ENCODE measurements at regions not wholly inside any gene's neighbourhood (a gene's known extent, or its start where the extent isn't known, plus 50 kb on each side); places are given as distances from the start of the nearest gene placed in this dataset.
"Not testable (repeated sequence)": the region's sequence is repeated elsewhere in the genome, so short reads cannot be mapped to it uniquely, and the experiment has no call there.

DNA sequence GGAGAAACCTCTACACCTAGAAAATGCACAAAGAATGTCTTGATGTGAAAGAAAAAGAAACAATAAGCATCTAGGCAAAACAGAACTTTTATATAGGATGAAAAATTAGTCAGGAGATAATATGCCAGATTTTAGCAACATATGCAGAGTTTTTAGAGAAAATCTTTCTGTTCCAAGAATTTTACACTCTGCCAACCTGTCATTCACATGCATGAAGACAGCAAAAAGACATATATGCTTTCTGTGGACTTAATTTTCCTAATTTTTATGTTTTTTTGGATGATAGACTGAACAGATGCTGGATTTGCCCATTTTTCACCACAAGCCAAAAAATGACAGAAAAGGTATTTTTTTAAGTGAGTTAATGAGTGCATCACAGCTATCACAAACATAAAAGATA lies 637.3 kb downstream of the TRIB2 start:
- DNase-seq = no peak
- Histone ChIP-seq H3K9me2 (replicated peaks; ENCODE audit: insufficient read depth, low read length) (no peaks in the 10 kb centered on the region), H3K4me2 (ENCODE audit: low read depth, low read length, poor library complexity, severe bottlenecking) (no peak overlapping the region), H4K20me1 (ENCODE audit: insufficient read depth, low read depth, low read length) (no peaks in the 10 kb centered on the region), H2AFZ (ENCODE audit: low read length) (no peak overlapping the region), H3K79me2 (ENCODE audit: low read length) (no peaks in the 10 kb centered on the region), H3K4me1 (ENCODE audit: low read length) (no peaks in the 10 kb centered on the region), H3K36me3 (ENCODE audit: insufficient read depth, low read length) (no peaks in the 10 kb centered on the region), H3K27ac (ENCODE audit: low read length) (no peak overlapping the region), H3K4me3 (ENCODE audit: low read length) (no peak overlapping the region), H3K9me3 (ENCODE audit: low read length) (no peaks in the 10 kb centered on the region; the same call in 1 of the 2 replicates), H3K9ac (ENCODE audit: low read length) (no peak overlapping the region), H3K27me3 (ENCODE audit: low read length) (no peaks in the 10 kb centered on the region)

DNA sequence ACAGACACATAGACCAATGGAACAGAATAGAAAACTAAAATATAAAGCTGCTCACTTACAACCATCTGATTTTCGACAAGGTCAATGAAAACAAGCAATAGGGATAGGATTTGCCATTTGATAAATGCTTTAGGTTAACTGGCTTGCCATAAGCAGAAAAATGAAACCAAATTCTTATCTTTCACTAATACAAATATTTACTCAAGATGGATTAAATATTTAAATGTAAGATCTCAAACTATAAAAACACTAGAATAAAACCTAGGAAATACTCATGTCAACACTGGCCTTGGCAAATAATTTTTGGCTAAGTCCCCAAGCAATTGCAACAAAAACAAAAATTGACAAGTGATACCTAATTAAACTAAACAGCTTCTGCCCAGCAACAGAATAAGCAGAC lies 665.2 kb downstream of the TRIB2 start:
- H3K4me2 ChIP-seq (ENCODE audit: low read depth, low read length, poor library complexity, severe bottlenecking); H3K9ac ChIP-seq (ENCODE audit: low read length); H3K36me3 ChIP-seq (ENCODE audit: insufficient read depth, low read length); H4K20me1 ChIP-seq (ENCODE audit: insufficient read depth, low read depth, low read length); DNase-seq; H3K79me2 ChIP-seq (ENCODE audit: low read length); H3K4me1 ChIP-seq (ENCODE audit: low read length); H3K9me2 ChIP-seq (replicated peaks; ENCODE audit: insufficient read depth, low read length); H3K4me3 ChIP-seq (ENCODE audit: low read length); H2AFZ ChIP-seq (ENCODE audit: low read length); H3K9me3 ChIP-seq (ENCODE audit: low read length); H3K27ac ChIP-seq (ENCODE audit: low read length); H3K27me3 ChIP-seq (ENCODE audit: low read length): not testable (repeated sequence)

DNA sequence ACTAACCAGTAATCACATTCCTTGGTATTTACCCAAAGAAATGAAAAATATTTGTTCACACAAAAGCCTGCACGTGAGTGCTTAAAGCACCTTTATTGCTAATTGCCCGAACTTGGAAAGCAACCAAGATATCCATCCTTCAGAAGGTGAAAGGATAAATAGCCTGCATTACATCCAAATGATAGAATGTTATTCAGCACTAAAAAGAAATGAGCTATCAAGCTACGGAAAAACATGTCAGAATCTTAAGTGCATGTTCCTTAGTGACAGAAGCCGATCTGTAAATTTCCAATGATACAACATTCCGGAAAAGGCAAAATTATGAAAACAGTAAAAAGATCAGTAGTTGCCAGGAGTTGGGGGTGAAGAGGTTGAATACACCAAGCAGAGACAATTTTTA lies 672.4 kb downstream of the TRIB2 start:
- not testable (repeated sequence) for H3K27me3 ChIP-seq (ENCODE audit: low read length); H3K36me3 ChIP-seq (ENCODE audit: insufficient read depth, low read length); H3K4me3 ChIP-seq (ENCODE audit: low read length); H3K4me1 ChIP-seq (ENCODE audit: low read length); H2AFZ ChIP-seq (ENCODE audit: low read length); DNase-seq; H3K4me2 ChIP-seq (ENCODE audit: low read depth, low read length, poor library complexity, severe bottlenecking); H3K9ac ChIP-seq (ENCODE audit: low read length); H3K27ac ChIP-seq (ENCODE audit: low read length); H3K79me2 ChIP-seq (ENCODE audit: low read length); H3K9me3 ChIP-seq (ENCODE audit: low read length); H3K9me2 ChIP-seq (replicated peaks; ENCODE audit: insufficient read depth, low read length); H4K20me1 ChIP-seq (ENCODE audit: insufficient read depth, low read depth, low read length)

DNA sequence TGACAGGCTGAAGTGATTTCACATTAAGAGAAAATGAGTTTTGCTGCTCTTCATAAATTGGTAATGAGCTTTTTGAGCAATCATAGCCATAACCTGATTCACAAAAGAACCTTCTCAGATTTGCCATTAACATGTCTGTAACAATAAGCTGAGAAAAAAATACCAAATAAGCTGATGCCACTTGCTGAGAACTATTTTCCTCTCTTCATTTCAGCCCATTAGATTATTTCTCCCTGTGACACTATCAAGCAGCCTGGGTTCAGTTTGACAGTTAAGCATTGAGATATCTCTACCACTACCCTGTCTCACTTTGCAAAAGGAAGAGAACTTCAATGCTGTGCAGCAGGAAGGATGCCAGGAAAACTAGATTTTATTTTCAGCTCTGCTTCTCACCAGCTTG lies 673.9 kb downstream of the TRIB2 start:
- no peak overlapping the region for H2AFZ ChIP-seq (ENCODE audit: low read length)
- no peaks in the 10 kb centered on the region for H3K79me2 ChIP-seq (ENCODE audit: low read length)
- H3K36me3 ChIP-seq (ENCODE audit: insufficient read depth, low read length) = no peaks in the 10 kb centered on the region
- H3K9me2 ChIP-seq (replicated peaks; ENCODE audit: insufficient read depth, low read length) = no peaks in the 10 kb centered on the region
- no peak overlapping the region for H3K4me3 ChIP-seq (ENCODE audit: low read length)
- no peaks in the 10 kb centered on the region for H3K9me3 ChIP-seq (ENCODE audit: low read length)
- H3K4me2 ChIP-seq (ENCODE audit: low read depth, low read length, poor library complexity, severe bottlenecking) = no peak overlapping the region
- no peaks in the 10 kb centered on the region for H3K4me1 ChIP-seq (ENCODE audit: low read length)
- H4K20me1 ChIP-seq (ENCODE audit: insufficient read depth, low read depth, low read length) = no peaks in the 10 kb centered on the region
- H3K27me3 ChIP-seq (ENCODE audit: low read length) = no peaks in the 10 kb centered on the region
- no peak overlapping the region for H3K27ac ChIP-seq (ENCODE audit: low read length)
- H3K9ac ChIP-seq (ENCODE audit: low read length) = no peak overlapping the region
- no peak for DNase-seq

DNA sequence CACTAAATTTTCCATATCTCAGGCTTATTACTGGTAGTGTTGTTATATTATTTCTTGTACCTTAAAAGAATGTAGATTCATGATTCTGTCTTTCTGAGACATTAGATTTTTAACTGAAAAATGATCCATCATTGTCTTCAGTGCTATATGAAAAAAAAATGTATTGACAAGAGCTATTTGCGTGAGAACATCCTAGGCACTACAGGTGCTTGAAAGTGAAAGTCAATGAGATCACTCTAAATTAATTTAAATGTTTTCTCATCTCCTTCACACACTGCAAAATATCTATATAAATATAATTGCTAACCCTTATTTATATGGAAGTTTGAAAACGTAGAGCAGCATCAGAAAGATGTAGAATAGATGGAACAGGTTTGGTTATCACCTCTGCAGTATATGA lies 684.6 kb downstream of the TRIB2 start:
- Histone ChIP-seq H3K27me3 (ENCODE audit: low read length) (no peaks in the 10 kb centered on the region), H3K9ac (ENCODE audit: low read length) (no peak overlapping the region), H3K36me3 (ENCODE audit: insufficient read depth, low read length) (no peaks in the 10 kb centered on the region), H3K9me2 (replicated peaks; ENCODE audit: insufficient read depth, low read length) (no peaks in the 10 kb centered on the region), H3K4me2 (ENCODE audit: low read depth, low read length, poor library complexity, severe bottlenecking) (no peak overlapping the region), H3K9me3 (ENCODE audit: low read length) (no peaks in the 10 kb centered on the region), H2AFZ (ENCODE audit: low read length) (no peak overlapping the region), H3K27ac (ENCODE audit: low read length) (no peak overlapping the region), H3K79me2 (ENCODE audit: low read length) (no peaks in the 10 kb centered on the region), H3K4me1 (ENCODE audit: low read length) (no peaks in the 10 kb centered on the region), H4K20me1 (ENCODE audit: insufficient read depth, low read depth, low read length) (no peaks in the 10 kb centered on the region), H3K4me3 (ENCODE audit: low read length) (no peak overlapping the region)
- DNase-seq = no peak

DNA sequence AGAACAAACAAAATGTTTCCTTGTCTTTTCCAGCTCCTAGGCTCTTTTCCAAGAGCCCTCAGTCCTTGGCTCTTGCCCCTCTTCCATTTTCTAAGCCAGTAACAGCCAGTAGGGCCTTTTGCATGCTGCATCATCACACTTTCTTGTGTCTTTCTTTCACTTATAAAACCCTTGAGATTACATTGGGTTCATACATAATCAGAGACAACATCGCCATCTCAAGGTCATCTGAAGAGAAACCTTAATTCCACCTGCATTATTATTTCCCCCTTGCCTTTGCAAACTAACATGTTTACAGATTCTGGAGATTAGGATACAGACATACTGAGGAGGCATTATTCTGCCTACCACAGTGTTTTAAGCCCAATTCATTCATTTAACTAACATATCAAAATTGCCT lies 697.3 kb downstream of the TRIB2 start:
- no peaks in the 10 kb centered on the region for H3K36me3 ChIP-seq (ENCODE audit: insufficient read depth, low read length)
- no peaks in the 10 kb centered on the region for H3K4me1 ChIP-seq (ENCODE audit: low read length)
- H3K27ac ChIP-seq (ENCODE audit: low read length) = no peak overlapping the region
- H3K4me3 ChIP-seq (ENCODE audit: low read length) = no peak overlapping the region
- H2AFZ ChIP-seq (ENCODE audit: low read length) = no peak overlapping the region
- DNase-seq = peak; percentile 44
- H3K9ac ChIP-seq (ENCODE audit: low read length) = no peak overlapping the region
- H3K9me3 ChIP-seq (ENCODE audit: low read length) = no peaks in the 10 kb centered on the region
- H4K20me1 ChIP-seq (ENCODE audit: insufficient read depth, low read depth, low read length) = no peaks in the 10 kb centered on the region
- H3K79me2 ChIP-seq (ENCODE audit: low read length) = no peaks in the 10 kb centered on the region
- no peaks in the 10 kb centered on the region for H3K27me3 ChIP-seq (ENCODE audit: low read length)
- no peaks in the 10 kb centered on the region for H3K9me2 ChIP-seq (replicated peaks; ENCODE audit: insufficient read depth, low read length)
- H3K4me2 ChIP-seq (ENCODE audit: low read depth, low read length, poor library complexity, severe bottlenecking) = no peak overlapping the region

DNA sequence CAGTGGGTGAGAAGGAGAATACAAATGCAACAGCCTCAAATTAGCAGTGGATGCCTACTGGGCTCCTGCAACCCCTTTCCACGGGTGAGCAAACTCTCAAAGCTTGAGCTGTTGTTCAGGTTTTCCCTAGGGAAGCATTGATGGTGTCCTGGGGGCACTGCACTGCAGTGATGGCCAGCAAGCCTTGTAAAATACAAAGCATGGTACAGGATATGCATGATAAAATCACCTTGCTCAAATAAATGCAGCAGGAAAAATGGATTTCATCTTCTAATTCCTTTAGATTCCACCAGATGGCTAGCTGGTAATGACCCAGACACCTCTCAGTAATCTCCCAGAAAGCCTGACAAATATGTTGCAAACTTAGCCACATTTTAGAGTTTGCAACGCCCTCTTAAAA lies 698.2 kb downstream of the TRIB2 start:
- no peaks in the 10 kb centered on the region for H3K4me1 ChIP-seq (ENCODE audit: low read length)
- H3K4me2 ChIP-seq (ENCODE audit: low read depth, low read length, poor library complexity, severe bottlenecking) = no peak overlapping the region
- H4K20me1 ChIP-seq (ENCODE audit: insufficient read depth, low read depth, low read length) = no peaks in the 10 kb centered on the region
- H3K9me3 ChIP-seq (ENCODE audit: low read length) = no peaks in the 10 kb centered on the region
- DNase-seq = no peak
- H3K36me3 ChIP-seq (ENCODE audit: insufficient read depth, low read length) = no peaks in the 10 kb centered on the region
- no peak overlapping the region for H3K4me3 ChIP-seq (ENCODE audit: low read length)
- H3K9ac ChIP-seq (ENCODE audit: low read length) = no peak overlapping the region
- no peaks in the 10 kb centered on the region for H3K79me2 ChIP-seq (ENCODE audit: low read length)
- no peak overlapping the region for H2AFZ ChIP-seq (ENCODE audit: low read length)
- H3K27ac ChIP-seq (ENCODE audit: low read length) = no peak overlapping the region
- H3K9me2 ChIP-seq (replicated peaks; ENCODE audit: insufficient read depth, low read length) = no peaks in the 10 kb centered on the region
- no peaks in the 10 kb centered on the region for H3K27me3 ChIP-seq (ENCODE audit: low read length)

DNA sequence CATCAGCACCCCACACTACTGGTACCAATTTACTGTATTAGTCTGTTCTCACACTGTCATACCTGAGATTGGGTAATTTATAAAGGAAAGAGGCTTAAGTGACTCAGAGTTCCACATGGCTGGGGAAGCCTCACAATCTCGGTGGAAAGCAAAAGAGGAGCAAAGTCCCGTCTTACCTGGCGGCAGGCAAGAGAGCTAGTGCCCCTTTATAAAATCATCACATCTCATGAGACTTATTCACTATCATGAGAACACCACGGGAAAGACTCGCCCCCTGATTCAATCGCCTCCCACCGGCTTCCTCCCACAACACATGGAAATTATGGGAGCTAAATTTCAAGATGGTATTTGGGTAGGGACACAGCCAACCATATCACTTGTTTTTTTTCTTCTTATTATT lies 717.2 kb downstream of the TRIB2 start:
- Histone ChIP-seq H3K27ac (ENCODE audit: low read length) (no peak overlapping the region), H3K9me2 (replicated peaks; ENCODE audit: insufficient read depth, low read length) (no peaks in the 10 kb centered on the region), H4K20me1 (ENCODE audit: insufficient read depth, low read depth, low read length) (no peaks in the 10 kb centered on the region), H3K4me2 (ENCODE audit: low read depth, low read length, poor library complexity, severe bottlenecking) (no peak overlapping the region), H3K9me3 (ENCODE audit: low read length) (no peaks in the 10 kb centered on the region), H3K79me2 (ENCODE audit: low read length) (no peaks in the 10 kb centered on the region), H3K9ac (ENCODE audit: low read length) (no peak overlapping the region), H3K27me3 (ENCODE audit: low read length) (no peaks in the 10 kb centered on the region), H3K36me3 (ENCODE audit: insufficient read depth, low read length) (no peaks in the 10 kb centered on the region), H2AFZ (ENCODE audit: low read length) (no peak overlapping the region), H3K4me1 (ENCODE audit: low read length) (no peaks in the 10 kb centered on the region), H3K4me3 (ENCODE audit: low read length) (no peak overlapping the region)
- no peak for DNase-seq

DNA sequence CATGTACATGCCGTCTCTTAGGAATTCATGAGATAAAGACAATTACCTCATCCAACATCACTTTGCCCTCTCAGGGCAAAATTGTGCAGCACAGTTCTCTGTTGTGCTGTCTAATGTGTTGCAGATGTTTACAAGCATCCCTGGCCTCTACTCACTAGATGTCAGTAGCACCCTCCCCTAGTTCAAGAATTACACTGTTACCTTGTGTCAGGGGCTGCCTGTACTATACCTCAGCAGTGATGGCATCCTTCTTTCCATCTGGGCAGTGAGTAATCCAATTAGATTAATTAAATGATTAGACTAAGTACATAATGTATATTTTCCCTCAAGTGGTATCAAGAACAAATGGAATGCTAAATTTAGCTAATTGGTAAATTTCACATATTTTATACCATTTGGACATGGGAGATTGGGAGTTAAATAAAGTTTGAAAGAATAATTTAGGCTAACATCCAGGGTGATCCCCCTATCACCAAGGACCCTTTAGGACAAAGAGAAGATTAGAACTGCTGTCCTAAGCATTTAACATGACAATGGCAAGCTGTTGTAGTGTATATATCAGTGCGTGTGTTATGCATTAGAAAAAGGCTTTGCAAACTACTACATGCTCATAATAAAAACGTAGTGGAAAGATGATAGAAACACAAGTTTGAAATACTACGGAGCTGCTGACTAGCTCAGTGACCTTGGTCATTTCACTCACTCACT lies 727.0 kb downstream of the TRIB2 start:
- not testable (repeated sequence) for DNase-seq; H3K4me2 ChIP-seq (ENCODE audit: low read depth, low read length, poor library complexity, severe bottlenecking); H3K9me2 ChIP-seq (replicated peaks; ENCODE audit: insufficient read depth, low read length); H3K4me1 ChIP-seq (ENCODE audit: low read length); H3K36me3 ChIP-seq (ENCODE audit: insufficient read depth, low read length); H2AFZ ChIP-seq (ENCODE audit: low read length); H3K79me2 ChIP-seq (ENCODE audit: low read length); H4K20me1 ChIP-seq (ENCODE audit: insufficient read depth, low read depth, low read length); H3K27ac ChIP-seq (ENCODE audit: low read length); H3K4me3 ChIP-seq (ENCODE audit: low read length); H3K9me3 ChIP-seq (ENCODE audit: low read length); H3K27me3 ChIP-seq (ENCODE audit: low read length); H3K9ac ChIP-seq (ENCODE audit: low read length)

Data from Karpas-422 (cell line).